ENCODE measurements at regions not wholly inside any gene's neighbourhood (a gene's known extent, or its start where the extent isn't known, plus 50 kb on each side); places are given as distances from the start of the nearest gene placed in this dataset.

GRCh38 chrX:40895246-40895645 lies 159.9 kb upstream of the MED14 start:
- TF ChIP-seq MAX (CRISPR knock-in tag; IDR thresholded peaks at IDR 0.05) (no peak), NR3C1 (CRISPR knock-in tag; conservative IDR thresholded peaks at IDR 0.05; ENCODE audit: low read depth) (no peak), CTCF (IDR thresholded peaks at IDR 0.05) (no peak), FOXJ3 (CRISPR knock-in tag; IDR thresholded peaks at IDR 0.05; ENCODE audit: borderline replicate concordance) (no peak), ZBTB43 (CRISPR knock-in tag; IDR thresholded peaks at IDR 0.05) (no peak), IRF2 (CRISPR knock-in tag; IDR thresholded peaks at IDR 0.05; ENCODE audit: borderline replicate concordance, low read depth) (no peak), FOXK1 (CRISPR knock-in tag; IDR thresholded peaks at IDR 0.05) (no peak)
